LHCN-M2 (cell line): ENCODE measurements at regions not wholly inside any gene's neighbourhood (a gene's known extent, or its start where the extent isn't known, plus 50 kb on each side); places are given as distances from the start of the nearest gene placed in this dataset.

Experiments used
- DNase-seq: peaks from one replicate; pipeline ENCODE4 v3.0.0-alpha.2; 2012; ENCODE audit warnings: low read depth

GRCh38 chr11:134483857-134484256 lies 71.8 kb upstream of the B3GAT1 start:
- no peak for DNase-seq

GRCh38 chr11:134483291-134483690 lies 71.2 kb upstream of the B3GAT1 start:
- no peak for DNase-seq

GRCh38 chr11:134482865-134483264 lies 70.8 kb upstream of the B3GAT1 start:
- DNase-seq, result no peak

- no peak for DNase-seq
Measured at GRCh38 chr11:134481933-134482527, 70.0 kb upstream of the B3GAT1 start.

- DNase-seq, result no peak
Measured at GRCh38 chr11:134481135-134481534, 69.1 kb upstream of the B3GAT1 start.

- DNase-seq, result no peak
Measured at GRCh38 chr11:134480136-134480712, 68.2 kb upstream of the B3GAT1 start.

GRCh38 chr11:134479206-134480135 lies 67.4 kb upstream of the B3GAT1 start:
- DNase-seq, result no peak

GRCh38 chr11:134478611-134479010 lies 66.6 kb upstream of the B3GAT1 start:
- DNase-seq, result no peak

- DNase-seq, result no peak
Measured at GRCh38 chr11:134478176-134478575, 66.1 kb upstream of the B3GAT1 start.

GRCh38 chr11:134477486-134477885 lies 65.4 kb upstream of the B3GAT1 start:
- DNase-seq, result no peak

- no peak for DNase-seq
Measured at GRCh38 chr11:134476435-134477021, 64.5 kb upstream of the B3GAT1 start.

GRCh38 chr11:134475951-134476350 lies 63.9 kb upstream of the B3GAT1 start:
- no peak for DNase-seq

GRCh38 chr11:134474942-134475341 lies 62.9 kb upstream of the B3GAT1 start:
- no peak for DNase-seq

- no peak for DNase-seq
Measured at GRCh38 chr11:134474070-134474860, 62.2 kb upstream of the B3GAT1 start.

GRCh38 chr11:134471716-134472455 lies 59.8 kb upstream of the B3GAT1 start:
- no peak for DNase-seq

- no peak for DNase-seq
Measured at GRCh38 chr11:134471087-134471715, 59.2 kb upstream of the B3GAT1 start.

GRCh38 chr11:134470238-134470637 lies 58.2 kb upstream of the B3GAT1 start:
- no peak for DNase-seq

GRCh38 chr11:134469627-134470026 lies 57.6 kb upstream of the B3GAT1 start:
- no peak for DNase-seq

GRCh38 chr11:134468796-134469195 lies 56.8 kb upstream of the B3GAT1 start:
- DNase-seq, result no peak

GRCh38 chr11:134468081-134468668 lies 56.1 kb upstream of the B3GAT1 start:
- no peak for DNase-seq
